ENCODE measurements at regions not wholly inside any gene's neighbourhood (a gene's known extent, or its start where the extent isn't known, plus 50 kb on each side); places are given as distances from the start of the nearest gene placed in this dataset.

DNA sequence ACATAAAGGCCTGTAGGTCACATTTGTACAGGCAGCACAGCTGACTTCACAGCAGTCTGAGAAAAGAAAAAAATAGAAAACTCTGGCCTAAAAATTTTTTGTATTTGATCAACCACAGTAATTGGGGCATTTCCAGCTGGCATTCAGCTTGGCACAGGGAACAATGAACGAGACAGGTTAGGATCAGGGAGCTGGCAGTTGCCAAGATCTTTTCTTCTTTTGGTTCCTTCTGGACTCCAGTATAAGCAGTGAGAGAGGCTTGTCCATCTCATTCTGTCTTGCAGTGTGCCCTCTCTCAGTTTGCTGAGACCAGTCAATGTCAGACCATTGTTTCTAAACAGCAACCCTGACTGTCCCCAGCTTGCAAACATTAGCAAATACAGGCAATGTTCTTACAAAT is 601.1 kb downstream of the TLR4 start:
- H3K27me3 ChIP-seq = no peaks in the 10 kb centered on the region
- no peak for TF ChIP-seq Cebpa-rat (IDR thresholded peaks at IDR 0.05)
- no peak overlapping the region for H3K9ac ChIP-seq
- H3K9me3 ChIP-seq = no peaks in the 10 kb centered on the region
- H3K27ac ChIP-seq = no peak overlapping the region
- H3K4me1 ChIP-seq = no peaks in the 10 kb centered on the region
- no peaks in the 10 kb centered on the region for H4K20me1 ChIP-seq
- no peaks in the 10 kb centered on the region for H3K36me3 ChIP-seq
- H3K4me2 ChIP-seq = no peak overlapping the region
- no peak overlapping the region for H3K4me3 ChIP-seq

DNA sequence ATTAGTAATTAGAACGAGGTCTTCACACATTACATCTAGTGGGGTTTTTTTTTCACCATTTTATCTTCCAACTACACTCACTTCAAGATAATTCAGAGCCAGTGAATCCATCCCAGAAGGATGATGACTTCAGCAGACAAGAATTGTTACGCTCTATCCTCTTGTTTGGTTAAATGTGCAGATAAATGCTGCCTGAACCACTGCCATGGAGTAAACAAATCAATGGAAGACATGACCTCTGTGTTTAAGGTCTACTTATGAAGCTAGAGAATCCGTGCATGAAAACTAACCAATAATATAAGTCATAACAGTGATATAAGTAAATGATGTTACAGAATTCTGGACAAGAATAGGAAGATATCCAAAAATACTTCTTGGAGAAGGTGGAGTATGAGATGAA is 602.6 kb downstream of the TLR4 start:
- Histone ChIP-seq H3K9ac (no peak overlapping the region), H3K9me3 (no peaks in the 10 kb centered on the region), H3K4me3 (no peak overlapping the region), H3K36me3 (no peaks in the 10 kb centered on the region), H3K4me2 (no peak overlapping the region), H3K27ac (no peak overlapping the region), H3K27me3 (no peaks in the 10 kb centered on the region), H3K4me1 (no peaks in the 10 kb centered on the region), H4K20me1 (no peaks in the 10 kb centered on the region)
- TF ChIP-seq Cebpa-rat (IDR thresholded peaks at IDR 0.05) = no peak

DNA sequence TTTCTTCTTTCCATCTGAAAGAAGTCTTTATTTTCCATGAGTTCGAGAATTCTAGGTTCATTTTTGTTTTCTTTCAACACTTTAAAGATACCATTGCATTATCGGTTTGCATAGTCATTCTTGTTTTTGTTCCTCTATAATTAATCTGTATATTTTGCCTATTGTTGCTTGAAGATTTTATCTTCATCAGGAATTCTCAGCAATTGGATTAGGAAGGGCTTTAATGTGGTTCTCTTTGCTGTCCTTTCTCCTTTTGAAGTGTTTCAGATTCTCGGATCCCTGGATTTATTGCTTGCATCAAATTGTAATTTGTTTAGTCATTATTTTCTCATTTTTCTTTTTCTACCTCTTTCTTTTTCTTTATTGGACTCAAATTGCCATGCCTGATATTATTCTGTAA is 609.8 kb downstream of the TLR4 start:
- Histone ChIP-seq H4K20me1 (no peaks in the 10 kb centered on the region), H3K27ac (no peak overlapping the region), H3K4me2 (no peak overlapping the region), H3K4me1 (no peaks in the 10 kb centered on the region), H3K9me3 (no peaks in the 10 kb centered on the region), H3K9ac (no peak overlapping the region), H3K4me3 (no peak overlapping the region), H3K27me3 (no peaks in the 10 kb centered on the region), H3K36me3 (no peaks in the 10 kb centered on the region)
- no peak for TF ChIP-seq Cebpa-rat (IDR thresholded peaks at IDR 0.05)

DNA sequence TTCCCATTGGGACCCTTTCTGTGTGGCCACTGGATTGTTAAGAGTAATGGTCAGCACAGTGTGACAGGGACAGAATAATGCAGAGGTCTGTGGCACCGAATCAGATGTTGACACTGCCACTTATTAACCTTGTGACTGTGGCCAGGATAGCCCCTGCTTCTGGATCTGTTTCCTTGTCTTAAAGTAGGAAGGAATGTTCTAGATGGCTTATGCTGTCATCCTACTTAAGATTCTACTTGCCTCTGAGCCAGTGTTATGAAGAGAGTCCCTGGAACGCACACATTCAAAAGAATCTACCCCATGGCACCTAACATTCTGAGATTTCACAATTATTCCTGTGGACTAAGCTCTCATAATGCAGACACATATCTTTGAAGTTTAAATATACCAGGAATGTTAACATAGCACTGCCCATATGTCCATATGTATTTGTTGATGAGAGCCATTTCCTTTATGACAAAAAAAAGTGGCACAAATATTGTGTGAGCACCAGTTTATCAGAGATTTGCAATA is 612.7 kb downstream of the TLR4 start:
- TF ChIP-seq Cebpa-rat (IDR thresholded peaks at IDR 0.05) = no peak
- Histone ChIP-seq H3K4me3 (no peak overlapping the region), H3K9ac (no peak overlapping the region), H3K9me3 (no peaks in the 10 kb centered on the region), H3K27me3 (no peaks in the 10 kb centered on the region), H3K27ac (no peak overlapping the region), H3K4me1 (no peaks in the 10 kb centered on the region), H3K36me3 (no peaks in the 10 kb centered on the region), H3K4me2 (no peak overlapping the region), H4K20me1 (no peaks in the 10 kb centered on the region)

DNA sequence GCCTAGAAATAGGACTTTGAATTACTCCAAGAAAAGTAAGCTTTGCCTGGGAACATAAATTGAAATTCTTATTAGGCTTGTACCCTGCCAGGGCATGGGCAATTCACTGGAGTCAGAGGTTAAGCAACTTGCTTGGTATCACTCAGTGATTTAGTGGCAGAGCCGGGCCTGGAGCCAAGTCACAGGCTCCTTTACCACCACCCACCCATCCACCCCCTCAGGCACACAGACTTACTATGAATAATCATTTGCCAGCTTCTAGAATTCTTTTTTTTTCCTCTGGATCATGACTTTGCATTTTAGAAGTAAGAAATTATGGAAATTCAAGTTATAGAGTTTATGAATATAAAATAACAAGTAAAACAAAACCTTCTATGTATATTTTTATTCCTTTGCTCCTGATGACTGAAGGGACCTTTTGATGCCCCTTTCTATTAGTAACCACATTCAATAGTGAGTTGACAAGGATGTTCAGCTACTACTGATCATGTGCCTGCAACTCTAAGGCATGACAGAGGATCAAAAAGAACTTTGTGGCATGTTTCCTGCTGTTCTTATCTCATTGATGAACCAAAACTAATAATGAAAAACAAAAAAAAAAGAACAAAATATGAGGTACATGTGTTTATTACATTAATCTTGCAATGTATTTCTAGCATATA is 614.7 kb downstream of the TLR4 start:
- no peak overlapping the region for H3K4me2 ChIP-seq
- H3K4me1 ChIP-seq = no peaks in the 10 kb centered on the region
- no peaks in the 10 kb centered on the region for H3K36me3 ChIP-seq
- no peaks in the 10 kb centered on the region for H3K9me3 ChIP-seq
- no peaks in the 10 kb centered on the region for H3K27me3 ChIP-seq
- H3K9ac ChIP-seq = no peak overlapping the region
- no peak overlapping the region for H3K27ac ChIP-seq
- no peak for TF ChIP-seq Cebpa-rat (IDR thresholded peaks at IDR 0.05)
- H4K20me1 ChIP-seq = no peaks in the 10 kb centered on the region
- H3K4me3 ChIP-seq = no peak overlapping the region

DNA sequence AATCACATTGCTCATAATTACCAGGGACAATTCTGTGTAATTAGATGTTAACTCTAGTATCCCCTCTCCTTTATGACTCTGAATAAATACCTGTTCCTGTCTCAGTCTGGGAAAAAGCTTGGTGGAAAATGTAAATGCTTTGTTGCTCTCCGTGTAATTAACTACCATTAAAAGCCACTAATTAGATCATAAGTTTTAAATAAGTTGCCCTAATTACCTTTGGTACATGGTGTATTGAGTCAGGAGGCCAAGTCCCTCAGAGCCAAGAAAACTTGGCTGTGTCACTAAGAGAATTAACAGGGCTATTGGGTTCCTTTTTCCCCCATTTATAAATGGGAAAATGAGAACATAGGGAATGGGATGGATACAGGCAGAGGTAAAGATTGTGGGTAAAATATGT is 617.6 kb downstream of the TLR4 start:
- Histone ChIP-seq H3K4me3 (no peak overlapping the region), H3K9me3 (no peaks in the 10 kb centered on the region), H3K4me1 (peaks cover 9% of the 10 kb centered on the region), H3K4me2 (no peak overlapping the region), H3K36me3 (no peaks in the 10 kb centered on the region), H3K9ac (no peak overlapping the region), H4K20me1 (no peaks in the 10 kb centered on the region), H3K27ac (no peak overlapping the region), H3K27me3 (no peaks in the 10 kb centered on the region)
- TF ChIP-seq Cebpa-rat (IDR thresholded peaks at IDR 0.05) = no peak

DNA sequence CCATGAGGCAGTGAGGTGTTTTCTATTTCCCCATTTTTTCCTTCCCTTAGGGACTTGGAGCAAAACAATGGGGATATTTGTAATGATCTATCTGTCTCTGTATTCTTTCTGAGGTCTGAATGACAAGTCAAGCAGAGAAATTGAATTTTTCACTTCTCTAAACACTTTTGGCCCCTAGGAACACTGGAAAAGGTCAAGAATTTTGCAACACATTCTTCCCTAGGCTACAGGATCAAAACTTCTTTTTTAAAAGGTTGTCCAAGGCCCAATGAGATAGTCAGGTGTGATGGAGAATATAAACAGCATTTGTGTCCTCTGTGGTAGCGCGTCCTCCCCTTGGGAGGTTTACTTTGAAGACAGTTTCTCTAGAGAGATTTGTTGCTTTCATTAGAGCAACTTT is 620.5 kb downstream of the TLR4 start:
- H3K27ac ChIP-seq = no peak overlapping the region
- TF ChIP-seq Cebpa-rat (IDR thresholded peaks at IDR 0.05) = no peak
- H3K4me2 ChIP-seq = peak overlapping the region; percentile 29

DNA sequence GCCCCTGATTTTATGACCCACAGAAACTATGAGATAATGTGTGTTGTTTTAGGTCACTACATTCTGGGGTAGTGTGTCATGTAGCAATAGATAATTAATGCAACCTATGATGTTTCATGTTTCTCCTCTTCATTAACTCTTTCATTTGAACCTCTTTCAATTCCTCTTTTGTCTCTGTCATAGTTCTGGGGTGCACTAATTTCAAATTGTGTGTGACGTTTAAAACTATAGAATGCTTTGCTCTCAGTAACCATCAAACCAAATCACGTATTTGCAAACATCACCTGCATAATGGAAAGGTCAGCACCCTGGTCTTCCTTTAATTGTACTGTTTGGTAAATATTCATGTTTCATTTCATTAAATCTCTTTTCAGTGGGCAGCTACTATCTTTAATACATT is 621.6 kb downstream of the TLR4 start:
- no peak for TF ChIP-seq Cebpa-rat (IDR thresholded peaks at IDR 0.05)
- no peaks in the 10 kb centered on the region for H3K9me3 ChIP-seq

More for the DNA sequence above, 620.5 kb downstream of the TLR4 start:
- Histone ChIP-seq H3K9me3 (no peaks in the 10 kb centered on the region), H3K36me3 (no peaks in the 10 kb centered on the region), H3K4me3 (no peak overlapping the region), H3K4me1 (peaks cover 9% of the 10 kb centered on the region), H4K20me1 (no peaks in the 10 kb centered on the region), H3K9ac (no peak overlapping the region), H3K27me3 (no peaks in the 10 kb centered on the region)

DNA sequence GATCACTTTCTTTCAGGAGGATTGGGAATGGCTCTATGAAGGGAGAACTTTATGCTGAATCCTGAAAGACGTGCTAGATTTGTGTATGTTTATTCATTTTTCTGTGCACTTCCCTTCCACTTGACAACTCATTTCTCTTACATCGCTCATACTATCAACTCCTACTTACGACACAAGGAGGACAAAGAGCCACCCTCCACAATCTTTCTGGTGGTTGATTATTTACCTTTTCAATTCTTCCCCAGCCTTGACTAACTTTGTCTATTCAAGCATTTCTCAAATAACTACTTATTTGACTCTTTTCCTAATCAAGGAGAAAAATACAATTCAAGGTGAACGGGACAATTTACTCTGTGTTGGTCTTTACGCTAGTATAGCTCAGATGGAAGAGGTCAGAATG is 622.1 kb downstream of the TLR4 start:
- TF ChIP-seq Cebpa-rat (IDR thresholded peaks at IDR 0.05) = no peak
- H3K4me2 ChIP-seq = no peak overlapping the region
- H3K9ac ChIP-seq = no peak overlapping the region
- no peaks in the 10 kb centered on the region for H3K36me3 ChIP-seq
- H4K20me1 ChIP-seq = no peaks in the 10 kb centered on the region
- no peak overlapping the region for H3K27ac ChIP-seq
- no peaks in the 10 kb centered on the region for H3K27me3 ChIP-seq
- peaks cover 9% of the 10 kb centered on the region for H3K4me1 ChIP-seq
- H3K4me3 ChIP-seq = no peak overlapping the region
- H3K9me3 ChIP-seq = no peaks in the 10 kb centered on the region

More for the DNA sequence above, 621.6 kb downstream of the TLR4 start:
- H3K4me2 ChIP-seq = no peak overlapping the region
- H3K4me1 ChIP-seq = peaks cover 9% of the 10 kb centered on the region
- H3K9ac ChIP-seq = no peak overlapping the region
- no peak overlapping the region for H3K4me3 ChIP-seq
- H3K27me3 ChIP-seq = no peaks in the 10 kb centered on the region
- no peaks in the 10 kb centered on the region for H4K20me1 ChIP-seq
- H3K36me3 ChIP-seq = no peaks in the 10 kb centered on the region
- H3K27ac ChIP-seq = no peak overlapping the region

DNA sequence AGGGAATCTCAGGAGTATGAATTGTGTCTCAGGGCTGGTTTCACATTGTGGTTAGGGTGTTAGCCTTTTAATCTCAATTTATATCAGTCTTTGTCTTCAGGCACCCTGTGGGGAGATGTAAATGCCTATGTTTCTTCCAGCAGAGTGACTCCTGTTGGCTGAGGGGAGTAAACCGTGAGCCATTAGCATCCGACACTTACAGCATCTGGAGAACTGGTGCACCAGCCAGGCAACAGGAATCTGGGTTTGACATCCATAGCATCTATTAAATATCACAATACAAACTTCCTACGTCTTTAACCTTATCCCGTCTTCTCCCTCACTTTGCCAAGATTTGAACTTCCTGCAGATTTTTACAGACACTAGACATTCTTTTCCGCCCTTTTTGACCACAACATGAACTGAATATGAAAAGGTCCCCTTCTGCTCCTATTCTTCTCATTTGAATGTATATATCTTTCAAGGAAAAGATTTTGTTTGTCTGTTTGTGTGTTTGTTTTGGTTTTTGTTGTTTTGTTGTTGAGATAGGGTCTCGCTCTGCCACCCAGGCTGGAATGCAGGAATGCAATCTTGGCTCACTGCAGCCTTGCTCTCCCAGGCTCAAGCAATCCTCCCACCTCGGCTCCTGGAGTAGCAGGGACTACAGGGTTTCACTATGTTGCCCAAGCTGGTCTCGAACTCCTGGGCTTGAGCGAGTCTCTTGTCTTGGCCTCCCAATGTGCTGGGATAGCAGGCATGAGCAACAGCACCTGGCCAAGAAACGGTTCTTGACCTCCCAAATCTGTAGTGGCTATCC is 626.2 kb downstream of the TLR4 start:
- no peaks in the 10 kb centered on the region for H3K27me3 ChIP-seq
- H3K4me3 ChIP-seq = no peak overlapping the region
- no peak overlapping the region for H3K9ac ChIP-seq
- no peaks in the 10 kb centered on the region for H4K20me1 ChIP-seq
- no peaks in the 10 kb centered on the region; the same call in 1 of the 2 replicates for H3K4me1 ChIP-seq
- H3K9me3 ChIP-seq = no peaks in the 10 kb centered on the region
- TF ChIP-seq Cebpa-rat (IDR thresholded peaks at IDR 0.05) = no peak
- H3K27ac ChIP-seq = no peak overlapping the region
- H3K4me2 ChIP-seq = no peak overlapping the region
- H3K36me3 ChIP-seq = no peaks in the 10 kb centered on the region
